GM12892 (cell line): ENCODE measurements at regions not wholly inside any gene's neighbourhood (a gene's known extent, or its start where the extent isn't known, plus 50 kb on each side); places are given as distances from the start of the nearest gene placed in this dataset.

Experiments used
- POLR2A ChIP-seq: IDR thresholded peaks from 2 replicates; pipeline ENCODE4 v1.6.1; 2011; ENCODE audit warnings: low read depth, low read length, control low read depth
- POLR2AphosphoS5 ChIP-seq: IDR thresholded peaks from 2 replicates; pipeline ENCODE4 v1.6.1; 2011; ENCODE audit warnings: low read depth, low read length, control low read depth

GRCh38 chr6:170029416-170030283, 261.2 kb downstream of the DLL1 start:
- TF ChIP-seq POLR2AphosphoS5: no peak
- TF ChIP-seq POLR2A: no peak
